ENCODE measurements at regions not wholly inside any gene's neighbourhood (a gene's known extent, or its start where the extent isn't known, plus 50 kb on each side); places are given as distances from the start of the nearest gene placed in this dataset.

DNA sequence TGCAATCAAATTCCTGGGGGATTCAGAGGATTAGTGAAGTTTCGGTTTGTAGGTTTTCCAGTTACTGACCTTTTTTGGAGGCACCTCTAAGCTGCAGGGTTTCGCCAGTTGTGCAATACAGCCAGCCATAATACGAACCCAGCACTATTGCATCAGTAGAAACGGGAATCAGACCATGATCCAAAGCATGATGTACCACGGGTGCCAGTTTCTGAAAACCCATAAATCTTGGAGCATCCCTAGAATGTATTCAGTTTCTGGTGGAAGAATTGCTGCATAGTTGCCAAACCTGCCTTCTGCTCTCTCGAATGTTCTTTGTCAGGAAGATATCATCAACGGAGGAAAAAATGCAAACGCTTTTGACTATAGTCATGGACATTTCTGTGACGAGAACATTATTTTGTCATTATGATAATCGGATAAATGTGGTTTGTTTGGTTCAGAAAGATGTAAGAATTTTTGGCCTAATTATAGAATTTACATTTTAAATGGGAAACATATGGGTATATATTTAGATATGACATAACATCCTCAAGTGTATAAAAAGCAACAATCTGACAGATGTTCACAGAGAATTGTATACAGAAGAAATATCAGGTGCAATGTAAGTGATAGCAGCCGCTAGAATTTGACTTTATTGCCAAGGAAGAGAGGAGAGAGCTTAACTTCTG, 186.2 kb upstream of the PRKCQ start:
- TF ChIP-seq RAD21 (CRISPR knock-in tag; IDR thresholded peaks at IDR 0.05) (no peak), ZBTB7A (CRISPR knock-in tag; IDR thresholded peaks at IDR 0.05) (no peak), POLR2A (IDR thresholded peaks at IDR 0.05; ENCODE audit: insufficient read depth in 1 of 2, low read depth in 2 of 2, low read length in 2 of 2) (no peak), ZNF253 (CRISPR knock-in tag; IDR thresholded peaks at IDR 0.05; ENCODE audit: borderline replicate concordance) (no peak), RAD51 (IDR thresholded peaks at IDR 0.05; ENCODE audit: borderline replicate concordance) (no peak), BRCA1 (CRISPR knock-in tag; IDR thresholded peaks at IDR 0.05) (no peak), JUN (CRISPR knock-in tag; IDR thresholded peaks at IDR 0.05) (no peak), TAF1 (CRISPR knock-in tag; IDR thresholded peaks at IDR 0.05) (no peak), SP4 (CRISPR knock-in tag; IDR thresholded peaks at IDR 0.05) (no peak), EZH2 (conservative IDR thresholded peaks at IDR 0.05; ENCODE audit: low read depth, low read length) (no peak)
- TF ChIP-seq, protein P1, sequence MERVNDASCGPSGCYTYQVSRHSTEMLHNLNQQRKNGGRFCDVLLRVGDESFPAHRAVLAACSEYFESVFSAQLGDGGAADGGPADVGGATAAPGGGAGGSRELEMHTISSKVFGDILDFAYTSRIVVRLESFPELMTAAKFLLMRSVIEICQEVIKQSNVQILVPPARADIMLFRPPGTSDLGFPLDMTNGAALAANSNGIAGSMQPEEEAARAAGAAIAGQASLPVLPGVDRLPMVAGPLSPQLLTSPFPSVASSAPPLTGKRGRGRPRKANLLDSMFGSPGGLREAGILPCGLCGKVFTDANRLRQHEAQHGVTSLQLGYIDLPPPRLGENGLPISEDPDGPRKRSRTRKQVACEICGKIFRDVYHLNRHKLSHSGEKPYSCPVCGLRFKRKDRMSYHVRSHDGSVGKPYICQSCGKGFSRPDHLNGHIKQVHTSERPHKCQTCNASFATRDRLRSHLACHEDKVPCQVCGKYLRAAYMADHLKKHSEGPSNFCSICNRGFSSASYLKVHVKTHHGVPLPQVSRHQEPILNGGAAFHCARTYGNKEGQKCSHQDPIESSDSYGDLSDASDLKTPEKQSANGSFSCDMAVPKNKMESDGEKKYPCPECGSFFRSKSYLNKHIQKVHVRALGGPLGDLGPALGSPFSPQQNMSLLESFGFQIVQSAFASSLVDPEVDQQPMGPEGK (CRISPR knock-in tag; IDR thresholded peaks at IDR 0.05), result no peak
- TF ChIP-seq, protein P2, sequence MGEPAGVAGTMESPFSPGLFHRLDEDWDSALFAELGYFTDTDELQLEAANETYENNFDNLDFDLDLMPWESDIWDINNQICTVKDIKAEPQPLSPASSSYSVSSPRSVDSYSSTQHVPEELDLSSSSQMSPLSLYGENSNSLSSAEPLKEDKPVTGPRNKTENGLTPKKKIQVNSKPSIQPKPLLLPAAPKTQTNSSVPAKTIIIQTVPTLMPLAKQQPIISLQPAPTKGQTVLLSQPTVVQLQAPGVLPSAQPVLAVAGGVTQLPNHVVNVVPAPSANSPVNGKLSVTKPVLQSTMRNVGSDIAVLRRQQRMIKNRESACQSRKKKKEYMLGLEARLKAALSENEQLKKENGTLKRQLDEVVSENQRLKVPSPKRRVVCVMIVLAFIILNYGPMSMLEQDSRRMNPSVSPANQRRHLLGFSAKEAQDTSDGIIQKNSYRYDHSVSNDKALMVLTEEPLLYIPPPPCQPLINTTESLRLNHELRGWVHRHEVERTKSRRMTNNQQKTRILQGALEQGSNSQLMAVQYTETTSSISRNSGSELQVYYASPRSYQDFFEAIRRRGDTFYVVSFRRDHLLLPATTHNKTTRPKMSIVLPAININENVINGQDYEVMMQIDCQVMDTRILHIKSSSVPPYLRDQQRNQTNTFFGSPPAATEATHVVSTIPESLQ (CRISPR knock-in tag; conservative IDR thresholded peaks at IDR 0.05), result no peak
